Vagina (tissue), 2 donors: ENCODE measurements at regions not wholly inside any gene's neighbourhood (a gene's known extent, or its start where the extent isn't known, plus 50 kb on each side); places are given as distances from the start of the nearest gene placed in this dataset.

ENCODE experiments used
- POLR2A ChIP-seq, 2 donors: fragments of 450-650 bp; IDR thresholded peaks; one replicate each; pipeline ENCODE4 v1.6.1; 2017; ENCODE audit warnings: antibody characterized with exemption in 2 of 2, mild to moderate bottlenecking in 2 of 2, moderate library complexity in 2 of 2
- TF ChIP-seq, protein P1 (sequence below), 3 experiments: fragments of 450-650 bp in 2 of 3; fragments of 200-600 bp in 1 of 3; sonication (generic) in 1 of 3; IDR thresholded peaks; one replicate each; pipeline ENCODE4 v1.5.1; 2017 to 2019; ENCODE audit warnings: antibody characterized with exemption in 3 of 3, mild to moderate bottlenecking in 2 of 3, moderate library complexity in 2 of 3

- TF ChIP-seq, protein P1, sequence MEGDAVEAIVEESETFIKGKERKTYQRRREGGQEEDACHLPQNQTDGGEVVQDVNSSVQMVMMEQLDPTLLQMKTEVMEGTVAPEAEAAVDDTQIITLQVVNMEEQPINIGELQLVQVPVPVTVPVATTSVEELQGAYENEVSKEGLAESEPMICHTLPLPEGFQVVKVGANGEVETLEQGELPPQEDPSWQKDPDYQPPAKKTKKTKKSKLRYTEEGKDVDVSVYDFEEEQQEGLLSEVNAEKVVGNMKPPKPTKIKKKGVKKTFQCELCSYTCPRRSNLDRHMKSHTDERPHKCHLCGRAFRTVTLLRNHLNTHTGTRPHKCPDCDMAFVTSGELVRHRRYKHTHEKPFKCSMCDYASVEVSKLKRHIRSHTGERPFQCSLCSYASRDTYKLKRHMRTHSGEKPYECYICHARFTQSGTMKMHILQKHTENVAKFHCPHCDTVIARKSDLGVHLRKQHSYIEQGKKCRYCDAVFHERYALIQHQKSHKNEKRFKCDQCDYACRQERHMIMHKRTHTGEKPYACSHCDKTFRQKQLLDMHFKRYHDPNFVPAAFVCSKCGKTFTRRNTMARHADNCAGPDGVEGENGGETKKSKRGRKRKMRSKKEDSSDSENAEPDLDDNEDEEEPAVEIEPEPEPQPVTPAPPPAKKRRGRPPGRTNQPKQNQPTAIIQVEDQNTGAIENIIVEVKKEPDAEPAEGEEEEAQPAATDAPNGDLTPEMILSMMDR (IDR thresholded peaks at IDR 0.05), result no peak
- TF ChIP-seq POLR2A (IDR thresholded peaks at IDR 0.05), result no peak
These were observed 270.8 kb downstream of the FOXD2 start for GRCh38 chr1:47708658-47709018.
